ENCODE measurements at regions not wholly inside any gene's neighbourhood (a gene's known extent, or its start where the extent isn't known, plus 50 kb on each side); places are given as distances from the start of the nearest gene placed in this dataset.

DNA sequence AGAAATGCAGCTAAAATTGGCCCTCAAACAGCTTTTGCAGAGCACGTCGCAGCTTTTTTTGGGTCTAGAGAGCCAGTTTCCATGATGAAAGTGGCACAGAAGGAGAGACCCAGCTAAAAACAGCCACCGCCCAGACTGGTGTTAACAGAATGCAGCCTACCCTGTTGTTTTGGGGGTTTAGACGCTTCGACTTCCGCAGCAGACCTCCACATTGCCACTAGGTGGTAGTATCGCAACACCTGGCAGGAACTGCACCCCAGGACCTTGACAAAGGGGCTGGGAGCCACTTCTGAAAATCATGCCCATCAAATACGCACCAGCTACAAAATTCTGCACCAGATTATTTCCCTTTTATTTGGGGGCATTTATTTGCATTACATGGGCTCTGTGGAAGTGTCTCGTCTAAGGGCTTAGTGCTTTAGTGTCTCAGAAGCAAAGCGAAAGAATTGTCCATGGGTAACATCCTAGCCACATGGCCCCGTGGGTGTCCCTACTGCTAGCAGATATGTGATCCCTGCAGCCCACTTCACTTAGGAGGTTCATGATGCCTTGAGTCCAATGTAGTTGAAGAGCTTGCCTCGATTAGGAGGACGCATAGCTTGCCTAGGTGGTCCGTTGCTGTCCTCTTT, 167.1 kb downstream of the HAPSTR1 start:
- TF ChIP-seq, protein P1, sequence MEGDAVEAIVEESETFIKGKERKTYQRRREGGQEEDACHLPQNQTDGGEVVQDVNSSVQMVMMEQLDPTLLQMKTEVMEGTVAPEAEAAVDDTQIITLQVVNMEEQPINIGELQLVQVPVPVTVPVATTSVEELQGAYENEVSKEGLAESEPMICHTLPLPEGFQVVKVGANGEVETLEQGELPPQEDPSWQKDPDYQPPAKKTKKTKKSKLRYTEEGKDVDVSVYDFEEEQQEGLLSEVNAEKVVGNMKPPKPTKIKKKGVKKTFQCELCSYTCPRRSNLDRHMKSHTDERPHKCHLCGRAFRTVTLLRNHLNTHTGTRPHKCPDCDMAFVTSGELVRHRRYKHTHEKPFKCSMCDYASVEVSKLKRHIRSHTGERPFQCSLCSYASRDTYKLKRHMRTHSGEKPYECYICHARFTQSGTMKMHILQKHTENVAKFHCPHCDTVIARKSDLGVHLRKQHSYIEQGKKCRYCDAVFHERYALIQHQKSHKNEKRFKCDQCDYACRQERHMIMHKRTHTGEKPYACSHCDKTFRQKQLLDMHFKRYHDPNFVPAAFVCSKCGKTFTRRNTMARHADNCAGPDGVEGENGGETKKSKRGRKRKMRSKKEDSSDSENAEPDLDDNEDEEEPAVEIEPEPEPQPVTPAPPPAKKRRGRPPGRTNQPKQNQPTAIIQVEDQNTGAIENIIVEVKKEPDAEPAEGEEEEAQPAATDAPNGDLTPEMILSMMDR (IDR thresholded peaks at IDR 0.05): peak in 3 of 4 experiments; percentile 42 to 47 (median 44)
- no peak for TF ChIP-seq POLR2AphosphoS5 (IDR thresholded peaks at IDR 0.05)

All from sigmoid colon (tissue), 4 donors.